HL-60 (cell line): ENCODE measurements at regions not wholly inside any gene's neighbourhood (a gene's known extent, or its start where the extent isn't known, plus 50 kb on each side); places are given as distances from the start of the nearest gene placed in this dataset.

Experiments
- POLR2AphosphoS5 ChIP-seq: IDR thresholded peaks from 2 replicates; pipeline ENCODE4 v1.6.1; 2012; ENCODE audit warnings: low read depth
- TF ChIP-seq, protein P1 (sequence below): IDR thresholded peaks from one replicate; pipeline ENCODE4 v1.5.1; 2011; ENCODE audit warnings: low read length, control low read depth, inconsistent platforms; ENCODE audit not compliant: insufficient read depth

- TF ChIP-seq, protein P1, sequence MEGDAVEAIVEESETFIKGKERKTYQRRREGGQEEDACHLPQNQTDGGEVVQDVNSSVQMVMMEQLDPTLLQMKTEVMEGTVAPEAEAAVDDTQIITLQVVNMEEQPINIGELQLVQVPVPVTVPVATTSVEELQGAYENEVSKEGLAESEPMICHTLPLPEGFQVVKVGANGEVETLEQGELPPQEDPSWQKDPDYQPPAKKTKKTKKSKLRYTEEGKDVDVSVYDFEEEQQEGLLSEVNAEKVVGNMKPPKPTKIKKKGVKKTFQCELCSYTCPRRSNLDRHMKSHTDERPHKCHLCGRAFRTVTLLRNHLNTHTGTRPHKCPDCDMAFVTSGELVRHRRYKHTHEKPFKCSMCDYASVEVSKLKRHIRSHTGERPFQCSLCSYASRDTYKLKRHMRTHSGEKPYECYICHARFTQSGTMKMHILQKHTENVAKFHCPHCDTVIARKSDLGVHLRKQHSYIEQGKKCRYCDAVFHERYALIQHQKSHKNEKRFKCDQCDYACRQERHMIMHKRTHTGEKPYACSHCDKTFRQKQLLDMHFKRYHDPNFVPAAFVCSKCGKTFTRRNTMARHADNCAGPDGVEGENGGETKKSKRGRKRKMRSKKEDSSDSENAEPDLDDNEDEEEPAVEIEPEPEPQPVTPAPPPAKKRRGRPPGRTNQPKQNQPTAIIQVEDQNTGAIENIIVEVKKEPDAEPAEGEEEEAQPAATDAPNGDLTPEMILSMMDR = no peak
- TF ChIP-seq POLR2AphosphoS5 = no peak
These were observed 143.0 kb upstream of the GALNT15 start for GRCh38 chr3:16031434-16031833.
